ENCODE measurements at regions not wholly inside any gene's neighbourhood (a gene's known extent, or its start where the extent isn't known, plus 50 kb on each side); places are given as distances from the start of the nearest gene placed in this dataset.

DNA sequence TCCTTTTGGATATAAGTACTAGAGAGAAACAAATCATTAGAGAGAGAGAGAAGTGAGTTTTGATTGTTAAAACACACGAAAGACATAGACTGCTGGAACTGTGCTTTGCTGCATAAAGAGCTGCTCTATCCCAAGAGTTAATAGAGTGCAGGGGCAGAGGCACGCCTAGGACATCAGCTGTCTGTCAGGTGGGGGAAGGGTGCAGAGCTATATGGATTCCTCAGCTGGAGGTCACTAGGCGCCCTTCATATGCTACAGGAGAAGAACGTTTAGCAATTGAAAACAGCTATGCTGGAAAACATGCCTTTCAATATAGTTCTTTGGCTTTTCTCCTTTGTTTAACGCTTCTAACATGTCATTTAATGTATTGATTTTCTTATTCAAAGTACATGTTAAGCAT, 169.0 kb upstream of the MCHR2 start:
- Histone ChIP-seq H3K4me1 (ENCODE audit: insufficient read depth) (no peaks in the 10 kb centered on the region), H3K9me3 (no peaks in the 10 kb centered on the region), H3K36me3 (no peaks in the 10 kb centered on the region), H3K27ac (no peak overlapping the region), H3K27me3 (no peaks in the 10 kb centered on the region), H3K4me3 (no peak overlapping the region)
- DNase-seq: no peak
- TF ChIP-seq, protein P1, sequence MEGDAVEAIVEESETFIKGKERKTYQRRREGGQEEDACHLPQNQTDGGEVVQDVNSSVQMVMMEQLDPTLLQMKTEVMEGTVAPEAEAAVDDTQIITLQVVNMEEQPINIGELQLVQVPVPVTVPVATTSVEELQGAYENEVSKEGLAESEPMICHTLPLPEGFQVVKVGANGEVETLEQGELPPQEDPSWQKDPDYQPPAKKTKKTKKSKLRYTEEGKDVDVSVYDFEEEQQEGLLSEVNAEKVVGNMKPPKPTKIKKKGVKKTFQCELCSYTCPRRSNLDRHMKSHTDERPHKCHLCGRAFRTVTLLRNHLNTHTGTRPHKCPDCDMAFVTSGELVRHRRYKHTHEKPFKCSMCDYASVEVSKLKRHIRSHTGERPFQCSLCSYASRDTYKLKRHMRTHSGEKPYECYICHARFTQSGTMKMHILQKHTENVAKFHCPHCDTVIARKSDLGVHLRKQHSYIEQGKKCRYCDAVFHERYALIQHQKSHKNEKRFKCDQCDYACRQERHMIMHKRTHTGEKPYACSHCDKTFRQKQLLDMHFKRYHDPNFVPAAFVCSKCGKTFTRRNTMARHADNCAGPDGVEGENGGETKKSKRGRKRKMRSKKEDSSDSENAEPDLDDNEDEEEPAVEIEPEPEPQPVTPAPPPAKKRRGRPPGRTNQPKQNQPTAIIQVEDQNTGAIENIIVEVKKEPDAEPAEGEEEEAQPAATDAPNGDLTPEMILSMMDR (IDR thresholded peaks at IDR 0.05): no peak
- intact Hi-C loops (cut with DNase I): no loop called here
- WGBS, 3 donors: 31 to 38% (median 38%) methylated on average over 5 of the region's 5 CpGs

DNA sequence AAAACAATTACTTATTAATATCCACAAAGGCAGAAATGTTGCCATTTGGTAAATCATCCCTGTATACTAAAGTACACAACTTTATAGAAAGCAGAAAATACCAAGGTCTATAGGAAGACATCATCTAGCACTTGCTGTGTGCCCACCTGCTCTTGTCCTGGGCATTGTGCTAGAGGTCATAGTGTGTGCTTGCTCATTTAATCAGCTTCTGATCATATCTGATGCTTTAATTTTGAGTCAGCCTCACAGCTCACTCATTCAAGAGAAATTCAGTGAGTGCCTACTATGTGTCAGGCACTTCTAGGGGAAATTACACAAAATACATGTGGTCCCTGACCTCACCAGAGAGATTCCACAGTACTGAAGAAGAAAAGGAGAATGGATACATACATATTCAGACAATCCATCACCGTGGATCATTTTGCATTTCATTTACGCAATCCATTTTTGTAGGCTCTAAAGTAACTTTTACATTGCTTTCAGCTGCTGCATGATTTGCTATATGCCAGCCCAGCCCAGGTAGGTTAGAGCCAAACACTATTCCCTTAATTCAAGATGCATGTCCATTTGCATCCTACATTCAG, 167.9 kb upstream of the MCHR2 start:
- Histone ChIP-seq H3K4me1 (ENCODE audit: insufficient read depth) (no peaks in the 10 kb centered on the region), H3K36me3 (no peaks in the 10 kb centered on the region), H3K27me3 (no peaks in the 10 kb centered on the region), H3K27ac (no peak overlapping the region), H3K4me3 (no peak overlapping the region), H3K9me3 (no peaks in the 10 kb centered on the region)
- intact Hi-C loops (cut with DNase I): no loop called here
- WGBS, 3 donors: 82 to 92% (median 83%) methylated on average over 2 of the region's 2 CpGs
- TF ChIP-seq POLR2A (IDR thresholded peaks at IDR 0.05) (no peak), EP300 (IDR thresholded peaks at IDR 0.05) (no peak)
- TF ChIP-seq, protein P1 (IDR thresholded peaks at IDR 0.05): no peak
- DNase-seq: no peak

DNA sequence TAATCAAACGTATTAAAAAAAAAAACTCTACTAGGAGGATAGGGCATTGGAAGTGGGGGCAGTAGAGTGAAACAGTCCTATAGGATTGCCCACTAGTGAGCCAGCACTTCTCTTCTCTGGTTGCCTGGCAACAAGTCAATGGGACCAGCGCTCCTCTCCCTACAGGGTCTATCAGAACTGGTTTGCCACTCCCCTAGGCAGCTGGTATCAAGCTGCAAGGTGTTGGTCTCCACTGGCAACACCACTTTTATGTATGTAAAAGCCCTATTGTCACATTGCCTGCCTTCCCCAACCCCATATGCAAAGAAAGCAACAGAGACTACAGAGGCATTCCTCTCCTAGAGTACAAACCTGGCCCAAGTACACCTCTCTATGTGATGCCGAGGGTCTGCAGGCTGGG, 166.9 kb upstream of the MCHR2 start:
- WGBS, 3 donors: 66 to 70% (median 67%) methylated on average over 3 of the region's 3 CpGs
- Histone ChIP-seq H3K4me1 (ENCODE audit: insufficient read depth) (no peaks in the 10 kb centered on the region), H3K36me3 (no peaks in the 10 kb centered on the region), H3K9me3 (no peaks in the 10 kb centered on the region), H3K27me3 (no peaks in the 10 kb centered on the region), H3K4me3 (no peak overlapping the region), H3K27ac (no peak overlapping the region)
- TF ChIP-seq, protein P1 (IDR thresholded peaks at IDR 0.05): no peak
- TF ChIP-seq EP300 (IDR thresholded peaks at IDR 0.05) (no peak), POLR2A (IDR thresholded peaks at IDR 0.05) (no peak)
- DNase-seq: no peak
- intact Hi-C loops (cut with DNase I): no loop called here

DNA sequence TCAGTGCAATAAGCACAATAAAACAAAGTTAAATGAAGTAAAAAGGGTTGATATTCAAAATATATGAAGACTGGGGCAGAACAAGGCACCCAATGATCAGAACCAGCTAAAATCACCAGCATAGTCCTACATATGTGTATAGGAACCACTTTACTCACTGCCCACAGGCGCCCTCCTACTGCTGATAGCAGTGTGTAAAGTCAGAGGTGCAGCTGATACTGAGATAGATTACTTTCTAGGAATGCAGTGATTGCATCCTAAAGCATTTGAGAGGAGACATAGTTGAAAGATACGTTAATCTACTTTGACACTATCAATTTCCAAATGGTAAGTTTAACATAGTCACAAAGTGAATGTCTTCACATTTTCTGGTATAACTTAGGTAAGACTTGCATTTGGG, 161.1 kb upstream of the MCHR2 start:
- Histone ChIP-seq H3K27ac (no peak overlapping the region), H3K9me3 (no peaks in the 10 kb centered on the region), H3K4me1 (ENCODE audit: insufficient read depth) (no peaks in the 10 kb centered on the region), H3K36me3 (no peaks in the 10 kb centered on the region), H3K4me3 (no peak overlapping the region), H3K27me3 (no peaks in the 10 kb centered on the region)
- 70 to 77% (median 71%) methylated on average over 2 of the region's 2 CpGs for WGBS, 3 donors
- no peak for TF ChIP-seq POLR2A (IDR thresholded peaks at IDR 0.05)
- no peak for TF ChIP-seq EP300 (IDR thresholded peaks at IDR 0.05)
- TF ChIP-seq, protein P1 (IDR thresholded peaks at IDR 0.05): no peak
- intact Hi-C loops (cut with DNase I): no loop called here
- DNase-seq: no peak

Measured in ovary (tissue), 7 donors.